WERI-Rb-1 (cell line): ENCODE measurements at regions not wholly inside any gene's neighbourhood (a gene's known extent, or its start where the extent isn't known, plus 50 kb on each side); places are given as distances from the start of the nearest gene placed in this dataset.
A peak's percentile ranks its signal among the peaks of the same experiment; 100 is the strongest.

Experiments used
- DNase-seq: peaks from one replicate; pipeline ENCODE4 v3.0.0-alpha.2; 2020
- H3K27ac ChIP-seq: fragments of 250-450 bp; sonication (Bioruptor Pico); 2 replicates; pipeline ENCODE4 v1.5.1; 2020; ENCODE audit warnings: mild to moderate bottlenecking, moderate library complexity
- H3K27me3 ChIP-seq: fragments of 250-450 bp; sonication (Bioruptor Pico); 2 replicates; pipeline ENCODE4 v1.5.1; 2021; ENCODE audit warnings: mild to moderate bottlenecking, low read depth, moderate library complexity; ENCODE audit not compliant: insufficient read depth, severe bottlenecking
- H3K36me3 ChIP-seq: fragments of 250-450 bp; sonication (Bioruptor Pico); 2 replicates; pipeline ENCODE4 v1.5.1; 2020; ENCODE audit warnings: mild to moderate bottlenecking, moderate library complexity
- H3K4me3 ChIP-seq: 2 replicates; pipeline ENCODE4 v1.5.1; 2011; ENCODE audit warnings: low read depth, mild to moderate bottlenecking, control low read depth, low read length
- H3K9me3 ChIP-seq: fragments of 250-450 bp; sonication (Bioruptor Pico); 2 replicates; pipeline ENCODE4 v1.5.1; 2021; ENCODE audit warnings: mild to moderate bottlenecking, moderate library complexity; ENCODE audit not compliant: severe bottlenecking
- CTCF ChIP-seq: IDR thresholded peaks from 2 replicates; pipeline ENCODE4 v1.5.1; 2011; ENCODE audit warnings: low read depth, mild to moderate bottlenecking, control low read depth, inconsistent platforms, low read length

- H3K4me3 ChIP-seq: no peak overlapping the region
- DNase-seq: no peak
- TF ChIP-seq CTCF: peak; percentile 25; the same call in 1 of the 2 replicates
- H3K27ac ChIP-seq: no peak overlapping the region
- H3K36me3 ChIP-seq: no peaks in the 10 kb centered on the region
- H3K9me3 ChIP-seq: no peaks in the 10 kb centered on the region
- H3K27me3 ChIP-seq: peaks cover 79% of the 10 kb centered on the region
Measured at GRCh38 chr10:44513591-44513990, 128.7 kb upstream of the CXCL12 start.

GRCh38 chr10:44516891-44517290 lies 132.0 kb upstream of the CXCL12 start:
- Histone ChIP-seq H3K27me3 (peaks cover 80% of the 10 kb centered on the region), H3K27ac (no peak overlapping the region), H3K4me3 (no peak overlapping the region), H3K9me3 (no peaks in the 10 kb centered on the region), H3K36me3 (no peaks in the 10 kb centered on the region)
- no peak for TF ChIP-seq CTCF
- DNase-seq: no peak

GRCh38 chr10:44517635-44518034 lies 132.7 kb upstream of the CXCL12 start:
- peak; percentile 17 for DNase-seq
- Histone ChIP-seq H3K36me3 (no peaks in the 10 kb centered on the region), H3K4me3 (no peak overlapping the region), H3K27me3 (peaks cover 73% of the 10 kb centered on the region), H3K9me3 (no peaks in the 10 kb centered on the region), H3K27ac (no peak overlapping the region)
- TF ChIP-seq CTCF: peak; percentile 64

- H3K27ac ChIP-seq: no peak overlapping the region
- no peak for TF ChIP-seq CTCF
- peaks cover 59% of the 10 kb centered on the region for H3K27me3 ChIP-seq
- no peak overlapping the region for H3K4me3 ChIP-seq
- peaks cover 3% of the 10 kb centered on the region for H3K9me3 ChIP-seq
- no peak for DNase-seq
- H3K36me3 ChIP-seq: no peaks in the 10 kb centered on the region
Measured at GRCh38 chr10:44519361-44519760, 134.5 kb upstream of the CXCL12 start.

GRCh38 chr10:44520651-44521050 lies 135.8 kb upstream of the CXCL12 start:
- no peak for TF ChIP-seq CTCF
- Histone ChIP-seq H3K27me3 (peaks cover 50% of the 10 kb centered on the region), H3K36me3 (no peaks in the 10 kb centered on the region), H3K4me3 (no peak overlapping the region), H3K27ac (no peak overlapping the region), H3K9me3 (peaks cover 3% of the 10 kb centered on the region)
- DNase-seq: no peak

- TF ChIP-seq CTCF: no peak
- Histone ChIP-seq H3K27me3 (peaks cover 20% of the 10 kb centered on the region), H3K4me3 (no peak overlapping the region), H3K27ac (no peak overlapping the region), H3K36me3 (no peaks in the 10 kb centered on the region), H3K9me3 (no peaks in the 10 kb centered on the region)
- no peak for DNase-seq
Measured at GRCh38 chr10:44539178-44539577, 154.3 kb upstream of the CXCL12 start.
